ENCODE measurements at regions not wholly inside any gene's neighbourhood (a gene's known extent, or its start where the extent isn't known, plus 50 kb on each side); places are given as distances from the start of the nearest gene placed in this dataset.

- TF ChIP-seq CTCF (IDR thresholded peaks at IDR 0.05), result no peak
- no peak for TF ChIP-seq EP300 (IDR thresholded peaks at IDR 0.05)
Observed at GRCh38 chr11:92340839-92341238, 116.2 kb downstream of the FAT3 start.
